Liver (tissue), 8 donors: ENCODE measurements at regions not wholly inside any gene's neighbourhood (a gene's known extent, or its start where the extent isn't known, plus 50 kb on each side); places are given as distances from the start of the nearest gene placed in this dataset.

Experiments
- DNase-seq: peaks from one replicate; pipeline ENCODE4 v3.0.0-alpha.2; 2017; ENCODE audit warnings: low spot score
- H3K27ac ChIP-seq, 2 donors: one replicate each; pipeline ENCODE4 v1.7.0; 2013; ENCODE audit warnings: inconsistent platforms in 2 of 2, low read length in 2 of 2, control low read depth in 1 of 2, low read depth in 1 of 2, mild to moderate bottlenecking in 1 of 2
- H3K27me3 ChIP-seq, 4 donors: one replicate each; pipeline versions ENCODE4 v1.6.1 to v1.7.0; 2013; ENCODE audit warnings: low read length in 3 of 4, inconsistent platforms in 1 of 4, mild to moderate bottlenecking in 1 of 4, moderate library complexity in 1 of 4; ENCODE audit not compliant: control insufficient read depth in 4 of 4, insufficient read depth in 4 of 4
- H3K36me3 ChIP-seq, 4 donors: one replicate each; pipeline versions ENCODE4 v1.6.1 to v1.7.0; 2013; ENCODE audit warnings: low read length in 3 of 4, mild to moderate bottlenecking in 3 of 4, low read depth in 1 of 4, moderate library complexity in 1 of 4; ENCODE audit not compliant: control insufficient read depth in 4 of 4, insufficient read depth in 3 of 4
- H3K4me1 ChIP-seq, 4 donors: one replicate each; pipeline versions ENCODE4 v1.6.1 to v1.7.0; 2013; ENCODE audit warnings: low read length in 3 of 4, mild to moderate bottlenecking in 3 of 4, moderate library complexity in 1 of 4; ENCODE audit not compliant: control insufficient read depth in 4 of 4, insufficient read depth in 4 of 4
- H3K4me3 ChIP-seq, 3 donors: one replicate each; pipeline versions ENCODE4 v1.6.1 to v1.7.0; 2013; ENCODE audit warnings: low read length in 3 of 3, control low read depth in 1 of 3, low read depth in 1 of 3, mild to moderate bottlenecking in 1 of 3
- H3K9ac ChIP-seq, 2 donors: one replicate each; pipeline ENCODE4 v1.7.0; 2013; ENCODE audit warnings: low read length in 2 of 2, mild to moderate bottlenecking in 2 of 2, moderate library complexity in 2 of 2, control low read depth in 1 of 2, low read depth in 1 of 2
- H3K9me3 ChIP-seq, 4 donors: one replicate each; pipeline versions ENCODE4 v1.6.1 to v1.7.0; 2013; ENCODE audit warnings: low read length in 3 of 4; ENCODE audit not compliant: control insufficient read depth in 4 of 4
- EGR1 ChIP-seq, 2 donors: IDR thresholded peaks; 2 replicates each; pipeline ENCODE4 v1.6.1; 2016 to 2018; ENCODE audit warnings: antibody characterized with exemption in 2 of 2, low read depth in 2 of 2
- FOXA1 ChIP-seq: IDR thresholded peaks from 2 replicates; pipeline ENCODE4 v1.6.1; 2016; ENCODE audit warnings: antibody characterized with exemption
- FOXA2 ChIP-seq: IDR thresholded peaks from 2 replicates; pipeline ENCODE4 v1.6.1; 2016; ENCODE audit warnings: antibody characterized with exemption
- GABPA ChIP-seq, 2 donors: IDR thresholded peaks in 1 of 2; conservative IDR thresholded peaks in 1 of 2; 2 replicates each; pipeline ENCODE4 v1.6.1; 2016; ENCODE audit warnings: antibody characterized with exemption in 2 of 2, mild to moderate bottlenecking in 1 of 2, moderate library complexity in 1 of 2
- HNF4A ChIP-seq, 2 donors: conservative IDR thresholded peaks; 2 replicates each; pipeline ENCODE4 v1.6.1; 2016; ENCODE audit warnings: antibody characterized with exemption in 2 of 2, mild to moderate bottlenecking in 2 of 2
- HNF4G ChIP-seq: IDR thresholded peaks from 2 replicates; pipeline ENCODE4 v1.6.1; 2016; ENCODE audit warnings: antibody characterized with exemption
- JUND ChIP-seq, 2 donors: IDR thresholded peaks; 2 replicates each; pipeline ENCODE4 v1.6.1; 2016; ENCODE audit warnings: antibody characterized with exemption in 2 of 2
- NR2F2 ChIP-seq: IDR thresholded peaks from 2 replicates; pipeline ENCODE4 v1.6.1; 2016; ENCODE audit warnings: antibody characterized with exemption
- RAD21 ChIP-seq, 2 donors: IDR thresholded peaks; 2 replicates each; pipeline ENCODE4 v1.6.1; 2016; ENCODE audit warnings: antibody characterized with exemption in 2 of 2, mild to moderate bottlenecking in 2 of 2
- RXRA ChIP-seq, 2 donors: IDR thresholded peaks; 2 replicates each; pipeline ENCODE4 v1.6.1; 2017 to 2018; ENCODE audit warnings: antibody characterized with exemption in 2 of 2, mild to moderate bottlenecking in 1 of 2
- SP1 ChIP-seq: IDR thresholded peaks from 2 replicates; pipeline ENCODE4 v1.6.1; 2018; ENCODE audit warnings: antibody characterized with exemption, mild to moderate bottlenecking
- TAF1 ChIP-seq: conservative IDR thresholded peaks from 2 replicates; pipeline ENCODE4 v1.6.1; 2016; ENCODE audit warnings: antibody characterized with exemption, mild to moderate bottlenecking
- YY1 ChIP-seq: IDR thresholded peaks from 2 replicates; pipeline ENCODE4 v1.6.1; 2016; ENCODE audit warnings: antibody characterized with exemption, mild to moderate bottlenecking
- WGBS: extraction: QIAGEN DNeasy Blood & Tissue Kit; methylation state at CpG from one replicate; pipeline ENCODE4 v1.1.7; 2013; 5-methylcytosine and 5-hydroxymethylcytosine counted together
- TF ChIP-seq, protein P1 (sequence below): fragments of 150-350 bp; IDR thresholded peaks from 2 replicates; pipeline ENCODE4 v1.5.1; 2017; ENCODE audit warnings: improper control_type of control experiment, low read depth, low read length; ENCODE audit not compliant: missing input control
- TF ChIP-seq, protein P2 (sequence below): IDR thresholded peaks from 2 replicates; pipeline ENCODE4 v1.6.1; 2016; ENCODE audit warnings: antibody characterized with exemption
- TF ChIP-seq, protein P3 (sequence below): IDR thresholded peaks from 2 replicates; pipeline ENCODE4 v1.6.1; 2016; ENCODE audit warnings: antibody characterized with exemption
- donor health status: healthy.
- donor health status: healthy.
- donor health status: healthy.
- donor health status: healthy.
- donor health status: healthy.

DNA sequence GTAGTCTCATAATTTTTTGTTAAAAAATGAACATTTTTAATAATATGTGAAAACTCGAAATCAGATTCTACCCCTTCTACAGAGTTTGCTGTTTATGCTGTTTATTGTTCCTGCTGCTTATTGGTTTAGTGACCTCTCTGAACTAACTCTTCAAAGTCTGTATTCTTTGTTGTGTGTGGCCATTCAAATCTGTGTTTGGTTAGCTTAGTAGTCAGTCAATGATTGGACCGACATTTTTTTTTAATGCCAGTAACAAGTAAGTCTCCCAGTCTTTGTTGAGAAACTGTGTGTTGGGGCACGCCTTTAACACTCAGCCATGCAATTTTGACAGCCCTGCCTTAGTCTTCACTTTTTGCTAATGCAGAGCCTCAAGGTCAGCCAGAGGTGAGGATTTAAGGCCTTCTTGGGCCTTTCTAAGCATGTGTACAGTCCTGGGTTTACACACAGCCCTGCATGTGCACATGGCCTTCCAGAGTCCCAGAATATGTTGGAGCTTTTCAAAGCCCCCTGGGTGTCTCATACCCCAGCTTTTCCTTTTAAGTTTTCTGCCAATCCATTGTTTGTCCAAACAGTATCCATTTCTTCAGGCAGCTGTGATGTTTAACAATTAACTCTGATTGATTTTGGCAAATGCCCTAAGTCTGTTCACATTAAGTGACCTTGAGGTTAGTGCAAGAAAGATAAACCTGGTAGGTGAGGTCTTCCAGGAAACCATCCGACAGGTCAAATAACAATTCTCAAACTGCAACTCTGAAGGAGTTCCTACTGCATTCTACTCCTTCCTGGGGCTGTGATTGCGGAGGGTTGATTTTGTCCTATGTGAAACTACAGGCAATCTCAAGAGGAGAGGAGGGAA is 389.3 kb downstream of the PMP22 start:
- H3K36me3 ChIP-seq: no peaks in the 10 kb centered on the region
- peaks cover 0 to 6% (median 4%) of the 10 kb centered on the region in 4 donors for H3K4me1 ChIP-seq
- no peak for DNase-seq
- H3K4me3 ChIP-seq: no peak overlapping the region
- H3K27me3 ChIP-seq: no peaks in the 10 kb centered on the region
- no peaks in the 10 kb centered on the region for H3K9me3 ChIP-seq
- no peak overlapping the region for H3K9ac ChIP-seq
- H3K27ac ChIP-seq: no peak overlapping the region
- TF ChIP-seq HNF4A (conservative IDR thresholded peaks at IDR 0.05): peak; percentile 24 to 35
- no peak for TF ChIP-seq FOXA2
- TF ChIP-seq RAD21 (IDR thresholded peaks at IDR 0.05): no peak
- peak; percentile 8 for TF ChIP-seq SP1
- TF ChIP-seq, protein P1, sequence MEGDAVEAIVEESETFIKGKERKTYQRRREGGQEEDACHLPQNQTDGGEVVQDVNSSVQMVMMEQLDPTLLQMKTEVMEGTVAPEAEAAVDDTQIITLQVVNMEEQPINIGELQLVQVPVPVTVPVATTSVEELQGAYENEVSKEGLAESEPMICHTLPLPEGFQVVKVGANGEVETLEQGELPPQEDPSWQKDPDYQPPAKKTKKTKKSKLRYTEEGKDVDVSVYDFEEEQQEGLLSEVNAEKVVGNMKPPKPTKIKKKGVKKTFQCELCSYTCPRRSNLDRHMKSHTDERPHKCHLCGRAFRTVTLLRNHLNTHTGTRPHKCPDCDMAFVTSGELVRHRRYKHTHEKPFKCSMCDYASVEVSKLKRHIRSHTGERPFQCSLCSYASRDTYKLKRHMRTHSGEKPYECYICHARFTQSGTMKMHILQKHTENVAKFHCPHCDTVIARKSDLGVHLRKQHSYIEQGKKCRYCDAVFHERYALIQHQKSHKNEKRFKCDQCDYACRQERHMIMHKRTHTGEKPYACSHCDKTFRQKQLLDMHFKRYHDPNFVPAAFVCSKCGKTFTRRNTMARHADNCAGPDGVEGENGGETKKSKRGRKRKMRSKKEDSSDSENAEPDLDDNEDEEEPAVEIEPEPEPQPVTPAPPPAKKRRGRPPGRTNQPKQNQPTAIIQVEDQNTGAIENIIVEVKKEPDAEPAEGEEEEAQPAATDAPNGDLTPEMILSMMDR: no peak
- TF ChIP-seq GABPA (IDR thresholded peaks at IDR 0.05 in 1 of 2, conservative IDR thresholded peaks at IDR 0.05 in 1 of 2): no peak
- no peak for TF ChIP-seq EGR1 (IDR thresholded peaks at IDR 0.05; ENCODE audit: low read depth in 2 of 2)
- no peak for TF ChIP-seq FOXA1
- 66% methylated on average over 5 of the region's 5 CpGs for WGBS

DNA sequence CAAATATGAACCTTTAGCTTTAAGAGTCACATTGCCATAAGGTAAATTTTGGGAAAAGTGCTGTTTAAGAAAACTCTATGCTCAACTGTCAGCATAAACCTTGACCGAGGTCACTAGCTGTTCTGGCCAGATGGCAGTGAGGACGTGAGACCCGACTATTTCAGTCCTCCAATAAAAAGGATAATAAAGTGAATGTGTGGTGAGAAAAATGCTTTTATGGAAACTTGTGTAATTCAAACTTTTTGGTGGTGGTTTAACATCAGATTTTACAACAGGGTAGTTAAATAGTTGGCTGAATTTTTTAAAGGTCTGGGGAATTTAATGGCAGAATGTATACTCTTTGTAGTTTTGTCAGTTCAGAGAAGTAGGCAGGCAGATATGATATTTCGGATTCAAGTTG is 391.1 kb downstream of the PMP22 start:
- no peak overlapping the region for H3K9ac ChIP-seq
- H3K4me1 ChIP-seq: peaks cover 0 to 6% (median 4%) of the 10 kb centered on the region in 4 donors
- no peak for DNase-seq
- H3K27me3 ChIP-seq: no peaks in the 10 kb centered on the region
- TF ChIP-seq FOXA1 (no peak), GABPA (IDR thresholded peaks at IDR 0.05 in 1 of 2, conservative IDR thresholded peaks at IDR 0.05 in 1 of 2) (no peak), TAF1 (no peak), HNF4G (no peak), EGR1 (IDR thresholded peaks at IDR 0.05; ENCODE audit: low read depth in 2 of 2) (no peak), JUND (IDR thresholded peaks at IDR 0.05) (no peak), RXRA (IDR thresholded peaks at IDR 0.05) (no peak), FOXA2 (no peak), NR2F2 (no peak), YY1 (no peak), SP1 (no peak)
- TF ChIP-seq, protein P1: no peak
- TF ChIP-seq, protein P2, sequence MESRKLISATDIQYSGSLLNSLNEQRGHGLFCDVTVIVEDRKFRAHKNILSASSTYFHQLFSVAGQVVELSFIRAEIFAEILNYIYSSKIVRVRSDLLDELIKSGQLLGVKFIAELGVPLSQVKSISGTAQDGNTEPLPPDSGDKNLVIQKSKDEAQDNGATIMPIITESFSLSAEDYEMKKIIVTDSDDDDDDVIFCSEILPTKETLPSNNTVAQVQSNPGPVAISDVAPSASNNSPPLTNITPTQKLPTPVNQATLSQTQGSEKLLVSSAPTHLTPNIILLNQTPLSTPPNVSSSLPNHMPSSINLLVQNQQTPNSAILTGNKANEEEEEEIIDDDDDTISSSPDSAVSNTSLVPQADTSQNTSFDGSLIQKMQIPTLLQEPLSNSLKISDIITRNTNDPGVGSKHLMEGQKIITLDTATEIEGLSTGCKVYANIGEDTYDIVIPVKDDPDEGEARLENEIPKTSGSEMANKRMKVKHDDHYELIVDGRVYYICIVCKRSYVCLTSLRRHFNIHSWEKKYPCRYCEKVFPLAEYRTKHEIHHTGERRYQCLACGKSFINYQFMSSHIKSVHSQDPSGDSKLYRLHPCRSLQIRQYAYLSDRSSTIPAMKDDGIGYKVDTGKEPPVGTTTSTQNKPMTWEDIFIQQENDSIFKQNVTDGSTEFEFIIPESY: no peak
- TF ChIP-seq, protein P3, sequence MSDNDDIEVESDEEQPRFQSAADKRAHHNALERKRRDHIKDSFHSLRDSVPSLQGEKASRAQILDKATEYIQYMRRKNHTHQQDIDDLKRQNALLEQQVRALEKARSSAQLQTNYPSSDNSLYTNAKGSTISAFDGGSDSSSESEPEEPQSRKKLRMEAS: no peak
- no peaks in the 10 kb centered on the region for H3K36me3 ChIP-seq
- H3K27ac ChIP-seq: no peak overlapping the region
- 74% methylated on average over 4 of the region's 4 CpGs for WGBS
- H3K4me3 ChIP-seq: no peak overlapping the region
- no peaks in the 10 kb centered on the region for H3K9me3 ChIP-seq
